Loucy (cell line): ENCODE measurements at regions not wholly inside any gene's neighbourhood (a gene's known extent, or its start where the extent isn't known, plus 50 kb on each side); places are given as distances from the start of the nearest gene placed in this dataset.

Source experiments
- EZH2phosphoT487 ChIP-seq: fragments of 200-600 bp; IDR thresholded peaks from 2 replicates; pipeline ENCODE4 v1.6.1; 2018; ENCODE audit warnings: antibody characterized with exemption, mild to moderate bottlenecking, moderate library complexity, borderline replicate concordance
- TF ChIP-seq, protein P1 (sequence below): fragments of 200-600 bp; sonication (generic); conservative IDR thresholded peaks from 2 replicates; pipeline ENCODE4 v1.5.1; 2014; ENCODE audit warnings: mild to moderate bottlenecking, antibody characterized with exemption, low read length

DNA sequence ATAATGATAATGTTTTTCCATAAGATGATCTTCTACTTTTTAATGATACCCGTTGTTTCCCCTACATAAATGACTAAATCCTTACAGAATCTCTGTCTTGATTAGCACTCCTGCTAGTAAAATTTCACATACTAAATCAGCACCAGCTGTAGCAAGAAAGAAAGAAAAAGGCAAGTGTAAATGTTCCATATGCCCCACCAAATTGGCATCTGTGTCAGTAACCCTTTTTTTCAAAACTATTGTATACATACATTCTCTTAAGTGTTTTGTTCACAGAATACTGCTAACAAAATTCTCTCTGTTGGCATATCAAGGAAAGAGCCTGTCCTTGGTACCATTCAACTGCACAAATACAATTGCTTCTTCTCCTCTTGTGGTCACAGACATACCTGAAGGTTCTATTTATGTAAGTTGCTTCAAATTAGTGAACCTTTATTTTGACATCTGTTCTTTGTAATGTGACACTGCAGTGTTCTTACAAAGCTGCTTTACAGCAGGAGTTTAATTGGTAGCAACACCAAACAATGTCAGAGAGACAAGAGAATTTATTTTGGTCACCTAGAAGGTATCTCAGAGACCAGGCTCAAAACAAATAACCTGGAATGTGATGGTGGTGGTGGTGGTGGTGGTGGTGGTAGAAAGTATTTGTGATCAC lies 641.9 kb downstream of the ZEB2 start:
- TF ChIP-seq, protein P1, sequence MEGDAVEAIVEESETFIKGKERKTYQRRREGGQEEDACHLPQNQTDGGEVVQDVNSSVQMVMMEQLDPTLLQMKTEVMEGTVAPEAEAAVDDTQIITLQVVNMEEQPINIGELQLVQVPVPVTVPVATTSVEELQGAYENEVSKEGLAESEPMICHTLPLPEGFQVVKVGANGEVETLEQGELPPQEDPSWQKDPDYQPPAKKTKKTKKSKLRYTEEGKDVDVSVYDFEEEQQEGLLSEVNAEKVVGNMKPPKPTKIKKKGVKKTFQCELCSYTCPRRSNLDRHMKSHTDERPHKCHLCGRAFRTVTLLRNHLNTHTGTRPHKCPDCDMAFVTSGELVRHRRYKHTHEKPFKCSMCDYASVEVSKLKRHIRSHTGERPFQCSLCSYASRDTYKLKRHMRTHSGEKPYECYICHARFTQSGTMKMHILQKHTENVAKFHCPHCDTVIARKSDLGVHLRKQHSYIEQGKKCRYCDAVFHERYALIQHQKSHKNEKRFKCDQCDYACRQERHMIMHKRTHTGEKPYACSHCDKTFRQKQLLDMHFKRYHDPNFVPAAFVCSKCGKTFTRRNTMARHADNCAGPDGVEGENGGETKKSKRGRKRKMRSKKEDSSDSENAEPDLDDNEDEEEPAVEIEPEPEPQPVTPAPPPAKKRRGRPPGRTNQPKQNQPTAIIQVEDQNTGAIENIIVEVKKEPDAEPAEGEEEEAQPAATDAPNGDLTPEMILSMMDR: no peak
- no peak for TF ChIP-seq EZH2phosphoT487
